ENCODE measurements at regions not wholly inside any gene's neighbourhood (a gene's known extent, or its start where the extent isn't known, plus 50 kb on each side); places are given as distances from the start of the nearest gene placed in this dataset.

- no peak for DNase-seq
These were observed 225.4 kb upstream of the ID2 start for GRCh38 chr2:8456151-8457091.

DNA sequence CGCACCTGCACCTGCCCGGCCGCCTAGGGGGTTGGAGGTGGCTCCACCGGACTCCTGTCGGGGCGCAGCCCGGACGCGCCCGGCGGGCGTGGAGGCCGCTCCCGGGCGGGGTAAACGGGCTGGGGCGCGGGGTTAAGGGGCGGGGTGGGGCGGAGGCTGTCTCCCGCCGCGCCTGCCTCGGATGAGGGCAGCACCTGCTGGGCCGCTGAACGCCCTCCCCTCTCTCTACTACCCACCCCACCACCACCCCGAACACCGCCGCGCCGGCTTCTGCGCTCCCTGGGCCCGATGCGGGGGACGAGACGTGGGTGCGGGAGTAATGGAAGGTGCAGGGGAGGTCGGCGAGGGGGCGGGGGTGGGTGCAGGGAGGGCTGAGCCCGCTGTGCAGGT is 224.8 kb upstream of the ID2 start:
- peak; percentile 59 for DNase-seq

GRCh38 chr2:8457699-8458502 is 224.0 kb upstream of the ID2 start:
- peak; percentile 23 for DNase-seq

DNA sequence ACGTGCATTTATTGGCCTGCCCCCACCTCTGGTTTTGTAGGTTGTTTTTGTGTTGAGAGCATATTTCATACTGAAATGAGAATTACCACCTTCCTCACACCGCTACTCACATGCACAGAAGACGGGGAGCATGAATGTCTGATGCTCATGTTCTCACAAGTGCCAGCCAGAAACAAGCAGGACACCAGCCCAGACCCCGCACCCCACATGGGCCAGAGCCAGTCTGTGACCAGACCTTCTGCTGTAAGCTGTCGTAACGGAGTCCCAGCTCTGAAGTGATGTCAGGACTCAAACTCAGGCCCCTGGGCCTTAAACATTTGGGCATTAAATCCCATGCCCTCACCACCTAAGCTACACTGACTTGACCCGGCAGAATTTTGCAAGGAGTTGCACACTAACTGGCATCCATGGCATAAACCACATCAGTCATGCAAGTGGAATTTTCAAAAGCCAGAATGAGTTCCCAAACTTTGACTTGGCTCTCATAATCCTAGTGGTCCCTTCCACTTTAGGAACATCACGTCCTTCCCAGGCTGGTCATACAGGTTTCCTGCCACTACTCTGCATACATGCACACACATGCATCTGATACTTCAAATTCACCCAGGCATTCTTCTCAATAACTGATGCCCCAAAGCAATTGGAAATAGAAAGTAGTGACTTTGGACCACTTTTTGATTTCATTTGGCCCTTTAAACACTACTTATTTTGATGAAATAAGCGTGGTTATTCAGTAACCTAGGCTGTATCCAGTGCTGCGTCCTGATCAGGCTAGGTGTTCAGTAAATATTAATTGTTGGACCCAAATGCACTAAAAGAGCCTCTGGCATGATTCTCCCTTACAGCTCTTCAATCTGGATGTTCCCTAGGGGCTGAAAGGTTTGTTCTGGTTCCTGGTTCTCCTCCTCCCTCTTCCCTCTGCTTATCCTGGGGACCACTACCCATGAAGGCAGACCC is 223.1 kb upstream of the ID2 start:
- no peak for DNase-seq

DNA sequence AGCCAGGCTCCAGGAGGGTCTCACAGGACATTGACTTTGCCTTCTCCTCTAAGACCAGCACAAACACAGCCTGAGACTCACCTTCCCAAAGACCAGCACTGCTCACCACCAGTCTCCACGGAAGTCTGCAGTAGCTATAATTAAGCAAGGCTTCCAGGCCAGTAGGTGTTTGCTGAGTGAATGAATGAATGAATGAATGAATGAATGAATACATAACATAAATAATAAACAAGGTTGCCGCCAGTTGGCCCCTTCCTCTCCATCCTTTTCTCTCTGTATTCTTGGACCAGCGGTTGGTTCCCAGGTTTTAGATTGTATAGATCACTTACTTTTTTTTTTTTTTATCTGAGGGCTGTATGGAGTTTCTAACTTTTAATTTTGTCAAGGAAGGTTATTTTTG is 222.4 kb upstream of the ID2 start:
- DNase-seq, result no peak

DNA sequence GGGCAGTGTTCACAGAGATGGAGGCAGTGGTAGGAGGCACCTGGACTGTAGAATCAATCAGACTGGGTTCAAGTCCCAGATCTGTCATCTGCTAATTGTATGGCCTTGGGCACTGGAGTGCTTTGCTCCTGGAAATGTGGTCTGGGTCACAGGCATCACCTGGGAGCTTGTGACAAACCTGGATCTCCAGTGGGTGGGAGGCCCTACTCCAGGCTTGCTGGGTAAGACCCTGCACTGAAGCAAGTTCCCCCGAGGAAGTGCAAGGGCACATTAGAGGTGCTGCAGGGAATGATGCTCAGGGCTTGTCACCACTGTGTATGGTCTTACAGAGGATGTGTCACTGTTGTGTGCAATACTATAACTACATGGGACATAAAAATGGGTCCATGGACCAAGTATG is 220.5 kb upstream of the ID2 start:
- no peak for DNase-seq

- no peak for DNase-seq
These were observed 219.6 kb upstream of the ID2 start for GRCh38 chr2:8462280-8462679.

DNA sequence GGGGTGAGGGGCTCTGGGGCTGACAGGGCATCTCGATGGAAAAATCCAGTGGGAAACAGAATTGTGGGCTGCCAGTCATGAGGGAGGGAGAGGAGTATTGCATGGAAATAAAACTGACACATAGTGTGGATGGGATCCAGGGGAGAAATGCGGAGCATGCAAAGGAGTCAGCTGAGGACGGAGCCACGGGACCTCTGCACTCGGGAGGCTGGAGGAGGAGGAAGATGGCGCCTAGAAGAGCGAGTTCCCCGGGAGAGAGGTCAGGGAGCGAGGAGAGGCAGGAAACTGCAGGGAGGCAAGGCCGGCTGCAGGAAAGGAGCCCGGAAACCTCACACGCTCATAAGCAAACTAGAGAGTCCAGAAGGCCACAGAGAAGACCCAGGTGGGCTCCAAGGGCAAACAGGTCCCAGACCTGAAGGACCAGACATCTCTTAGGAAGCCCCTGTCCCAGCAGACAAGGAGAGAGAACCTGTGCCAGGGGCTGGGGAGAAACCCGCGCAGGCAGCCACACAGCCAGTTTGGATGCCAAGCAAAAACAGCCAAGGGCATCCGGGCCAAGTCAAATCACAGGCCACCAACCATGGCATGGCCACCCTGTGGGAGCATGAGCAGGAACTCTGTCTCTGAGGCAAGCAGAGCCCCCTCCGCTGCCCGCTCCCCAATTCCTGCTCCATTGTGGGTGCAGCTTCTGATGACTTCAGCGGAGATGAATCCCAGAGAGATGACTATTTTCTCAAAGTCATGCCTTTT is 218.8 kb upstream of the ID2 start:
- no peak for DNase-seq

DNA sequence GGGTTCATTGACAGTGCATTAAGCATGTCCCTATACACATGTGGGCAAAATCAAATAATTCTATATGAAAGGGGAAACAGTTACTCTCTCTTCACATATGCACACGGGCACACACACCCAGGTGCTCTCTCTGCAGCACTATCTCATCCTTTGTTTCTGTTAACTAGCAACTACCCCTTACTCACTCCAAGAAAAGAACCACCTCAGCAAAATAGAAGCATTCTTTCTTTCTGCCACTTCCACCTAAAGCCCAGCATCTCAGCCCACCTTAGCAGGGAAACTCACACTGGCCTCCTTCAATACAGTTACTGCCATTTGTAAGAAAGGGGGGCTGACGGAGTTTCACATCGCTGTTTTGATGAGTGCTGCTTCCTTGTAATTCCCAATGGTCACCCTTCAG is 216.3 kb upstream of the ID2 start:
- no peak for DNase-seq

DNA sequence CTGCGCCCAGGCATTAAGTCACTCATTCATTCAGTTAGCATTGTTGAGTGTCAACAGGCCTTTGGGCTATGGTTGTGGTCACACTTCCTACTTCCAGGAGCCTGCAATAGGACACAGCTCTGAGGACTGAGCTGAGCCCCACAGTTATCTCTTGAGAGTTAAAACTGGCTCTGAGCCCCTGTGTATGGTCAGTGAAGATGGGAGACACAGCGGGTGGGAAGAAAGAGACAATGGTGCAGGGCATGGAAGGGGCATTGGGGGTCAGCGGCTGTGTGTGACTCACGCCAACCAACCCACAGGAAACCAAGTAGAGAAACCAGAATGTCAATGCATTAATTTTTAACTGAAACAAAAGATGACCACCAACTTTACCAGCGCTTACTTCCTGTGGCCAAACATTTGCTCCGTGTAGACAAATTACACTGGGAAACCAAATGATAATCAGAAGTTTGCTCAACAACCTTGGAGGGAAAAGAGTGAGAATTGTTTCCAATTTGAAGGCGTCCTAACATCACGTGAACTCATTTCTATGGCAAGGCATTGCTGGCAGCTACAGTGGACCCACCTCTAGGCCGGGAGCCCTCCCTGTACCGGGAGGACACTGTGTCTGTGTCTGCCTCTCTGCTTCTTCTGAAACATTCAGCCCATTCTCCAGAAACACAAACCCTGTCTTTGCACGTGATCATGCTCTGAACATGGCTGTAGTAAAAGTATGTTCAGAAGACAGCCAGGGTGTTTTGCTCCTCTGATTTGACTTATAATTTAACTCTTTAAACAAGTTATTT is 212.0 kb upstream of the ID2 start:
- no peak for DNase-seq

DNA sequence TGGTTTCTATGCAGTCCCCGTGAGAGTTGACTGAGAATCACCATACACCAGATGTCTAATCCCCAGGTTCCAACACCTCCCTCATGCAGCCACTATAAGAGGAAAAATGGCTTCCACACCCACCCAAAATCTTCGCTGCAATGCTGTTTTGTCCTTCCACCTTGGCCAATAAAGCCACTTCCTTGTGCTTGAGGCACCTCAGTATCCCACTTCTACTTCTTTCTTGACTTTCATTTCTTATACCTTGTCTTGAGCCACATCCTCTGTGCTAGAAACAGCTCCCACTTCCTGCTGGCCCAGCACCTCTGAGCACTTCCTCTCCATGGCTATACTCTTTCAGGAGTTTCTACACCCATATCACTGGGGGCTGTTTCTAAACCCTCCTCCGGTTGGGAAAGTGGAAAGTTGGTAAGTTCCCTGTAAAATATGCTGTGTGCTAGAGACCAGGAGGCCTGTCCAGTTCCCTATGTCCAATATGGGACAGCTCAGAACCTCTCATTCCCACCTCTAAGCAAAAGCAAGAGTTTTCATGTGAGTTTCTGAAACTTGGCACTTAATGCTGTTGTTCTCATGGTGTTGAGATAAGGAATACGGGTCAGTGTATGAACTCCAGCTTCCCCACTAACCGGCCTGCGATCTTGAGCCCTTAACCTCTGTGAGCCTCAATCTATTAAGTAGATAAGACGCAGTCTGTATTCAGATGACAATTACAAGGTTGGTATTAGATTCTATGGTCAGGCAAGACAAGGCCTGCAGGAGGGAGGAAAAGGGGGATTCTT is 209.1 kb upstream of the ID2 start:
- DNase-seq, result no peak

DNA sequence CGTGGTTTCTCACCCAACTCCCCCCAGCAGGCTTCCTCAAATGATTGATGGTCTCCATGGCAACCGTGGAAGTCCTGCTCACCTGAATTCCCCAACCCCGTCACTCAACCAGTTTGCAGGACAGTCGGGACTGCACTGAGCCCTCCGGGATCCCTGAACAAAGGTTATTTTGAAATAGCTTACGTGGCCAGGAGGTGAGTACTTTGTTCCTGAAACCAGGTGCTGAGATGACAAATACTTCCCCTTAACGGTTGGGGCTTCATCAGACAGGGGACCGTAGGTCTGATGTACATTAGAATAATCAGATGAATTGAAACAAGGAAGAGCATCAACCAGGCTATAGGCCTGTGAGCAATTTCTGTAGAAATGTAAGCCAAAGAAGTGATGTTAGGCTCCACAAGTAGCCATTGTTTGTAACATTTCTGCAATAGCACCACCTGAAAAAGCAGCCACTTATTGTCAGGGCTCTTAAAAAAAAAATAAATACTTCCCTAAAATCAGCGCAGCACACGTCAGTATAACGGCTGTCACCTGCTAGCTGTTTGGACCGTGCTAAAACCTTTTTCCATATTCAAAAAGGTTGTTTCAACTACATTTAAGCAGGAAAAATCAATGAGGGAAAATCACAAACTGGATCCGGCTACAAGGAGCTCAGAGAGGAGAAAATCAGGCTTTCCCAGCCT is 206.4 kb upstream of the ID2 start:
- DNase-seq, result peak; percentile 25

DNA sequence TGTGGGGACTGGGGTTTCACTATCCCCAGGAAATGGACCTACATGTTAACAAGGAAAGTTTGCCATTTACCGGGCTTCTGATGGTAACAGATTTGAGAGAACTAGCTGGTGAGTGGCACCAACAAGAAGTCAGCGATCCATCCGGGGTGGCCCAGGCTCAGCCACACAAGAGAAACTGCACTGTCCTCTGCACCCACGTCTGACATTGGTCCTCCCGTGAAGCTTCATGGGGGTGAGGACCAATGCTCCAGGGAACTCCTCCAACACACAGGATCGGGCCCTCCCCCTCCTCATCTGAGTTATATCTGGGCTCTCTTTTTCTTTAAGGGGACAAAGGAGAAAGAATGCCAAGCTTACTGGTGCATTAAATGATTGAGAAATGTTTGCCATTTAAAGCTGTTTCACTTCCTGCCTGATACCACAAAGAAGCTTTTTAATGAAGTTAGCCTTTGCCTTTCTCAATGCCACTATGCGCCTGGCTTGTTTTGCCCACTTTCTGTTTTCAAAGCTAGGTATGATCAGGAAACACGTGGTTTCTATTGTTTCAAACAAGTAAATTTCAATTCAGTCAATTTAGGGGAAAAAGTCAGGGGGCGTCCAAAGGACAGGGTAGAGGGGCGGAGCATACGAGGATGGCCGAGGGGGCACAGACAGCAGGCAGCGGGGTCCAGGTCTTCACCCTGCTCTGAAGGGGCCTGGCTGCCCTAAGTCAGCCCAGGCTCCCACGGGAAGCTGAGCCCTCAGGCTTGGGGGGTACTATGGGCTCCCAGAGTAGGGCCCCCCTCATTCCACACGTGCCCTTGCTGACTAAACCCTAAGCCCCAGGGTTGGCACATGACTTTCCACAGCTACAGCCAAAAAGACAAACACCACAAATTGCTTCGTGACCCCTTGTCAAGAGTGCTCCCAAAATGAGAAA is 204.0 kb upstream of the ID2 start:
- DNase-seq, result no peak

DNA sequence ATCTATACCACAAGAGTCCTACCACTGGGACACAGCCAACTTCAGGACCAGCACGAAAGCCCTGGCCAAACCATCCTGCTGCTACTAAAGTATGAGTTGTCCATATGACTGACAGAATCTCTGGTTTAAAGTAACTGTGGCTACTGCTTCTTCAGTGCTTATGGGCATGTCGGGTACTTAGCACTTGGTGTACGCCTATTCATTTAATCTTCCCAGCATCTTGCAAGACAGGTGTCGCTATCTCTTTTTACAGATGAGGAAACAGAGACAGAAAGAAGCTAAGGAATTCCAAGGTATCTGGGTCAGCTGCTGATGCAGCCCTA is 203.4 kb upstream of the ID2 start:
- DNase-seq, result no peak

DNA sequence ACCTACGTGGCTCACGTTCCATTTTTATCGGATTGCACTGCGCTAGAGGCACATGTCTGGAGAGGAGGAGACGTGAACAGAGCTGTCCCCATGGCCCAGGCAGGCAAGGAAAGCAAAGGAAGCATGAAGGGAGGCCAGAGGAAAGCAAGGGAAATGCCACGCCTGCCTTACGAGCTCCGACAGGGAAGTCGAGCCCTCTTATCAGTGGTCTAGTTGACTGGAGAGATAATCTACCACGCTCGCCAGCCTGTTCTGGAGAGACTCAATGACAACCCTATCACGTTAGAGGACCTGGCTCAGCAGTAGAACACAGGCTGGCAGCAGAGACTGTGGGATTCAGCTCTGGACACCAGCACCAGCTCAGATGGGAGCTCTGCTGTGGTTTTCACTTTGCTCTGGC is 202.6 kb upstream of the ID2 start:
- DNase-seq, result no peak

- no peak for DNase-seq
These were observed 200.9 kb upstream of the ID2 start for GRCh38 chr2:8480915-8481314.

GRCh38 chr2:8481463-8482009 is 200.3 kb upstream of the ID2 start:
- DNase-seq, result no peak

- no peak for DNase-seq
These were observed 199.4 kb upstream of the ID2 start for GRCh38 chr2:8482432-8482831.

Measured in NCI-H1436 (cell line).